HUES48 (cell line): ENCODE measurements at regions not wholly inside any gene's neighbourhood (a gene's known extent, or its start where the extent isn't known, plus 50 kb on each side); places are given as distances from the start of the nearest gene placed in this dataset.

ENCODE experiments used
- H3K27ac ChIP-seq: one replicate; pipeline ENCODE4 v1.7.0; 2013; ENCODE audit warnings: low read depth, low read length, inconsistent platforms
- H3K27me3 ChIP-seq: 2 replicates; pipeline ENCODE4 v1.6.1; 2013; ENCODE audit warnings: mild to moderate bottlenecking, low read length; ENCODE audit not compliant: control insufficient read depth, insufficient read depth
- H3K36me3 ChIP-seq: 2 replicates; pipeline ENCODE4 v1.6.1; 2013; ENCODE audit warnings: low read length; ENCODE audit not compliant: control insufficient read depth, insufficient read depth
- H3K4me1 ChIP-seq: 2 replicates; pipeline ENCODE4 v1.6.1; 2013; ENCODE audit warnings: mild to moderate bottlenecking, low read length; ENCODE audit not compliant: control insufficient read depth, insufficient read depth
- H3K4me3 ChIP-seq: 2 replicates; pipeline ENCODE4 v1.5.1; 2013; ENCODE audit warnings: mild to moderate bottlenecking, low read depth, low read length
- H3K9ac ChIP-seq: 2 replicates; pipeline ENCODE4 v1.6.1; 2013; ENCODE audit warnings: mild to moderate bottlenecking, low read depth, low read length, moderate library complexity
- H3K9me3 ChIP-seq: 2 replicates; pipeline ENCODE4 v1.6.1; 2013; ENCODE audit warnings: low read length; ENCODE audit not compliant: control insufficient read depth, insufficient read depth

- no peak overlapping the region for H3K4me3 ChIP-seq
- no peaks in the 10 kb centered on the region for H3K4me1 ChIP-seq
- H3K27me3 ChIP-seq: no peaks in the 10 kb centered on the region
- no peaks in the 10 kb centered on the region; the same call in 1 of the 2 replicates for H3K9me3 ChIP-seq
- H3K36me3 ChIP-seq: no peaks in the 10 kb centered on the region
- no peak overlapping the region for H3K27ac ChIP-seq
- no peak overlapping the region for H3K9ac ChIP-seq
Measured at GRCh38 chr14:38022775-38023174, 184.9 kb upstream of the SSTR1 start.

DNA sequence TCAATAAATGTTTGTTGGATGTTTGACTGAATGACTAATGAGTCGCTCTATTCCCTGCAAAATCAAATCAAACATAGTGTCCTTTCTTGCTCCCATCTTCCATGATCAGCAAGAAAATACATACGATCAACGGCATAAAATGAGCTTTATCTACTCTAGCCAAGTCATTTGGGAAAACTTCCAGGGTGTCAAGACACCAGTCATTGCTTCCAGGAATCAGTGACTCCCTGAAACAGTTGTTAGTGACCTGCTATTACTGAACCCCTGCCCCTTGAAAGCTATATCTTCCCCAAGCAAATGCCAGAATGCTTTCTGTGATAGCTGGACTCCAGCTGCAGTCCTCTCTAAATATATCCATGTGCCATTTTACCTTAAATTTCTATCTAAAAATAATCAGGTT lies 169.5 kb upstream of the SSTR1 start:
- Histone ChIP-seq H3K9me3 (no peaks in the 10 kb centered on the region), H3K9ac (no peak overlapping the region), H3K27ac (no peak overlapping the region), H3K27me3 (no peaks in the 10 kb centered on the region), H3K4me1 (0 out of 2 replicates have a peak, but pooled peaks cover 5% of the 10 kb centered on the region), H3K4me3 (no peak overlapping the region), H3K36me3 (no peaks in the 10 kb centered on the region)

GRCh38 chr14:38038986-38039385 lies 168.7 kb upstream of the SSTR1 start:
- Histone ChIP-seq H3K4me1 (0 out of 2 replicates have a peak, but pooled peaks cover 5% of the 10 kb centered on the region), H3K27ac (no peak overlapping the region), H3K9ac (no peak overlapping the region), H3K4me3 (no peak overlapping the region), H3K36me3 (no peaks in the 10 kb centered on the region), H3K9me3 (no peaks in the 10 kb centered on the region), H3K27me3 (no peaks in the 10 kb centered on the region)

- no peak overlapping the region for H3K27ac ChIP-seq
- H3K9me3 ChIP-seq: no peaks in the 10 kb centered on the region
- no peak overlapping the region for H3K4me3 ChIP-seq
- H3K27me3 ChIP-seq: no peaks in the 10 kb centered on the region
- H3K36me3 ChIP-seq: no peaks in the 10 kb centered on the region
- 0 out of 2 replicates have a peak, but pooled peaks cover 5% of the 10 kb centered on the region for H3K4me1 ChIP-seq
- no peak overlapping the region for H3K9ac ChIP-seq
Measured at GRCh38 chr14:38039496-38039895, 168.2 kb upstream of the SSTR1 start.

DNA sequence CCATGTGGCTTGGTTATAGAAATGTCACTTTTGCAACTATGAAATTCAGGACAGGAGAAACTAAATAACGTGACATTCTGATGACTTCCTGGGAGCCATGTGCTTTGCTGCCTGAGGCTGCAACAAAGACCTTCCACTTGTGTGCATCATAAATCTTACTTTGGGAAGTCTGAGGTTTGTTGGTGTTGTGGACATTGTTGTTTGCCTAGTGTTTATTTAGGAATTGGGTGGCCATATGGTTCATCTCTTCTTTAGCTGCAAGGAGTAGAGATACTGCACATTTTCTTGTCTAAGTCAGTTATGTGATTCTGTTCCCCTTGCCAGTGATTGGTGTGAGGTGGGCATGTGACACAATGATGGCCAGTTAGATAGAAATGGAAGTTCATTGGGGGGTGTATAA lies 167.3 kb upstream of the SSTR1 start:
- no peak overlapping the region for H3K9ac ChIP-seq
- no peaks in the 10 kb centered on the region for H3K9me3 ChIP-seq
- no peaks in the 10 kb centered on the region for H3K27me3 ChIP-seq
- no peak overlapping the region for H3K27ac ChIP-seq
- H3K36me3 ChIP-seq: no peaks in the 10 kb centered on the region
- 0 out of 2 replicates have a peak, but pooled peaks cover 5% of the 10 kb centered on the region for H3K4me1 ChIP-seq
- no peak overlapping the region for H3K4me3 ChIP-seq

DNA sequence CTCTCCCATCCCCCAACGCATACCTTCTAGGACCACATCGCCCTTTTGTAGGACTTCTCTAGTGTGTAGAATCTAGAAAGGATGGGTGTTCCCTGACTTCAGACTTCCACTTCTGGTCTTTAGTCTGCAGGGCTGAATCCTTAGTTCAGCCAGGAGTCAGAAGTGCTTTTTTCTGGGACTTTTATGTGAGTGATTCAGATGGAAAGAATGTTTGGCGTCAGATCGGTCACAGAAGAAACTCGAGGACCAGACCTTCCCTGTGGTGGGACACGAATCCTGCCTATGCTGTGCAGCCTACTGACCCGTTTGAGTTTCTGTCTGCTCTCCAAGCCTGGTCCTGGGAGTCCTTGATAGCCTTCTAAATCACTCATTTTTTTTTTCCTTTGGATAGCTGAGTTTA lies 165.4 kb upstream of the SSTR1 start:
- H3K9me3 ChIP-seq: no peaks in the 10 kb centered on the region
- H3K36me3 ChIP-seq: no peaks in the 10 kb centered on the region
- peaks cover 5% of the 10 kb centered on the region; the same call in 1 of the 2 replicates for H3K4me1 ChIP-seq
- H3K4me3 ChIP-seq: no peak overlapping the region
- H3K27me3 ChIP-seq: no peaks in the 10 kb centered on the region
- H3K9ac ChIP-seq: no peak overlapping the region
- H3K27ac ChIP-seq: no peak overlapping the region

GRCh38 chr14:38044710-38045109 lies 163.0 kb upstream of the SSTR1 start:
- Histone ChIP-seq H3K9ac (no peak overlapping the region), H3K4me1 (peaks cover 20% of the 10 kb centered on the region), H3K9me3 (no peaks in the 10 kb centered on the region), H3K27me3 (no peaks in the 10 kb centered on the region), H3K4me3 (no peak overlapping the region), H3K27ac (no peak overlapping the region), H3K36me3 (no peaks in the 10 kb centered on the region)

DNA sequence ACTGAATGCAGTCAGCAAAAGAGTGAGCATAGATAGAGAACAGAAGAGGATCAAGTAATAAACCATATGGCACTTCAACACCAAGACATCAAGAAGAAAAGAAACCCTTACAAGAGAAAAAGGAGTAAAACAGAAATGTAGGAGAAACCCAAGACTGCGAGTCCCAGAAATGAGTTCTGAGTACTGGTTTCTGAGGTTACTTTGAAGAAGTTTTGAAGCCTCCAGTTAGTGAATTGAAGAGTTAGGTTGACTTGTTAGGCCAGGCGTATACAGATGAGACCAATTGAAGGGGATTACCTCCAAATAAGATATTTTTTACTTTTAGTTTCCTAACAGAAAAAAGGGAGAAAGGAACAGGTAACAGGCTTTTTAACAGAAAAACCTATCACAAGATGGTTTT lies 162.2 kb upstream of the SSTR1 start:
- Histone ChIP-seq H3K27ac (no peak overlapping the region), H3K27me3 (no peaks in the 10 kb centered on the region), H3K9me3 (no peaks in the 10 kb centered on the region), H3K36me3 (no peaks in the 10 kb centered on the region), H3K4me3 (no peak overlapping the region), H3K4me1 (peaks cover 20% of the 10 kb centered on the region), H3K9ac (no peak overlapping the region)

GRCh38 chr14:38046160-38046559 lies 161.5 kb upstream of the SSTR1 start:
- H3K27ac ChIP-seq: no peak overlapping the region
- no peaks in the 10 kb centered on the region for H3K9me3 ChIP-seq
- H3K9ac ChIP-seq: no peak overlapping the region
- no peak overlapping the region for H3K4me3 ChIP-seq
- H3K36me3 ChIP-seq: no peaks in the 10 kb centered on the region
- no peaks in the 10 kb centered on the region for H3K27me3 ChIP-seq
- peaks cover 20% of the 10 kb centered on the region for H3K4me1 ChIP-seq

- Histone ChIP-seq H3K4me1 (peaks cover 17% of the 10 kb centered on the region), H3K9me3 (no peaks in the 10 kb centered on the region), H3K9ac (no peak overlapping the region), H3K4me3 (no peak overlapping the region), H3K27ac (no peak overlapping the region), H3K27me3 (no peaks in the 10 kb centered on the region), H3K36me3 (no peaks in the 10 kb centered on the region)
Measured at GRCh38 chr14:38047195-38047902, 160.4 kb upstream of the SSTR1 start.

GRCh38 chr14:38053666-38054065 lies 154.0 kb upstream of the SSTR1 start:
- H3K4me1 ChIP-seq: peaks cover 25% of the 10 kb centered on the region
- no peaks in the 10 kb centered on the region for H3K9me3 ChIP-seq
- no peak overlapping the region for H3K4me3 ChIP-seq
- no peak overlapping the region for H3K27ac ChIP-seq
- H3K27me3 ChIP-seq: no peaks in the 10 kb centered on the region
- H3K36me3 ChIP-seq: no peaks in the 10 kb centered on the region
- no peak overlapping the region for H3K9ac ChIP-seq
